NCI-H82 treated with DMSO at 0.1 percent for 48 hours (cell line): ENCODE measurements at regions not wholly inside any gene's neighbourhood (a gene's known extent, or its start where the extent isn't known, plus 50 kb on each side); places are given as distances from the start of the nearest gene placed in this dataset.

Experiments
- DNase-seq: peaks from one replicate; lab custom pipeline; 2025; ENCODE audit not compliant: unreplicated experiment; lab: John Stamatoyannopoulos, UW

- no peak for DNase-seq
These were observed 147.6 kb downstream of the SPATA19 start for GRCh38 chr11:133697603-133698180.

GRCh38 chr11:133697161-133697560, 148.2 kb downstream of the SPATA19 start:
- DNase-seq: no peak

- no peak for DNase-seq
These were observed 149.9 kb downstream of the SPATA19 start for GRCh38 chr11:133695387-133695786.

GRCh38 chr11:133694701-133695100, 150.6 kb downstream of the SPATA19 start:
- no peak for DNase-seq

GRCh38 chr11:133693110-133693509, 152.2 kb downstream of the SPATA19 start:
- DNase-seq: no peak

- no peak for DNase-seq
These were observed 153.0 kb downstream of the SPATA19 start for GRCh38 chr11:133692126-133692934.

GRCh38 chr11:133687781-133688180, 155.5 kb upstream of the OPCML start:
- no peak for DNase-seq

- peak; percentile 24 for DNase-seq
These were observed 149.6 kb upstream of the OPCML start for GRCh38 chr11:133681901-133682300.

GRCh38 chr11:133679896-133680295, 147.6 kb upstream of the OPCML start:
- DNase-seq: no peak

- peak; percentile 17 for DNase-seq
These were observed 145.9 kb upstream of the OPCML start for GRCh38 chr11:133678191-133678590.

GRCh38 chr11:133677387-133677786, 145.1 kb upstream of the OPCML start:
- no peak for DNase-seq

- DNase-seq: no peak
These were observed 144.0 kb upstream of the OPCML start for GRCh38 chr11:133676265-133676664.

GRCh38 chr11:133669371-133670053, 137.2 kb upstream of the OPCML start:
- no peak for DNase-seq

- DNase-seq: no peak
These were observed 131.1 kb upstream of the OPCML start for GRCh38 chr11:133663135-133663985.

- DNase-seq: no peak
These were observed 129.5 kb upstream of the OPCML start for GRCh38 chr11:133661846-133662245.

GRCh38 chr11:133660202-133660568, 127.9 kb upstream of the OPCML start:
- DNase-seq: no peak

- peak; percentile 40 for DNase-seq
These were observed 127.4 kb upstream of the OPCML start for GRCh38 chr11:133659538-133660201.

- DNase-seq: no peak
These were observed 124.8 kb upstream of the OPCML start for GRCh38 chr11:133657054-133657453.

GRCh38 chr11:133656082-133656635, 123.9 kb upstream of the OPCML start:
- no peak for DNase-seq

GRCh38 chr11:133654630-133655212, 122.4 kb upstream of the OPCML start:
- DNase-seq: no peak
